HepG2 (cell line): ENCODE measurements at regions not wholly inside any gene's neighbourhood (a gene's known extent, or its start where the extent isn't known, plus 50 kb on each side); places are given as distances from the start of the nearest gene placed in this dataset.

Experiments used
- ATAC-seq: fragments of 200-7000 bp; cut with Tn5 transposase; 3 replicates; pipeline ENCODE4 v1.9.1; 2020; ENCODE audit warnings: mild to moderate bottlenecking, moderate library complexity
- BruUV-seq: library from RNA; stranded (reverse); fragments of 400-500 nt; replicated peaks from 2 replicates; lab custom pipeline; 2021; lab: Mats Ljungman, UMichigan
- CTCF ChIA-PET: fragments of 300-600 bp; formaldehyde crosslinking; extraction: SDS; loops from one replicate; lab custom pipeline; 2021; ENCODE audit warnings: low total read pairs, inconsistent platforms, low intra/inter-chr PET ratio; lab: Yijun Ruan, JAX
- POLR2A ChIA-PET: fragments of 350-600 bp; sonication (Branson Sonifier 250); formaldehyde crosslinking; loops from one replicate; lab custom pipeline; 2020; ENCODE audit warnings: antibody characterized with exemption, inconsistent platforms; lab: Yijun Ruan, JAX
- DNase-seq: peaks from one replicate; pipeline ENCODE4 v3.0.0-alpha.2; 2015; ENCODE audit warnings: low spot score
- FAIRE-seq: peaks from 3 replicates; lab custom pipeline; 2011; peaks lifted over from hg19 to GRCh38; lab: Jason Lieb, UNC
- H2AFZ ChIP-seq: one replicate; pipeline ENCODE4 v1.6.1; 2011; ENCODE audit warnings: low read length, inconsistent platforms
- H3K27ac ChIP-seq: fragments of 300-600 bp; 3 replicates; pipeline ENCODE4 v1.8.0; 2011; ENCODE audit warnings: mixed run types, mild to moderate bottlenecking, mixed read lengths, low read length, inconsistent platforms; ENCODE audit not compliant: insufficient read depth; ENCODE audit errors: extremely low read length
- H3K27me3 ChIP-seq, 2 experiments: fragments of 200-600 bp in 1 of 2; 2 replicates in 1 of 2; 3 replicates in 1 of 2; pipeline versions ENCODE4 v1.6.0 to v1.8.0; 2011; ENCODE audit warnings: low read length in 2 of 2, mild to moderate bottlenecking in 2 of 2, moderate library complexity in 2 of 2, inconsistent platforms in 1 of 2; ENCODE audit not compliant: insufficient read depth in 2 of 2, control insufficient read depth in 1 of 2
- H3K36me3 ChIP-seq, 2 experiments: fragments of 200-600 bp in 1 of 2; replicated peaks in 1 of 2; 2 replicates in 1 of 2; 3 replicates in 1 of 2; pipeline versions ENCODE4 v1.5.1 to v1.8.0; 2011; ENCODE audit warnings: low read length in 2 of 2, inconsistent platforms in 1 of 2; ENCODE audit not compliant: insufficient read depth in 2 of 2, control insufficient read depth in 1 of 2
- H3K4me1 ChIP-seq: 2 replicates; pipeline ENCODE4 v1.5.1; 2012; ENCODE audit warnings: low read length, inconsistent platforms; ENCODE audit not compliant: insufficient read depth
- H3K4me2 ChIP-seq: 2 replicates; pipeline ENCODE4 v1.6.0; 2011; ENCODE audit warnings: low read depth, low read length, inconsistent platforms
- H3K4me3 ChIP-seq, 3 experiments: fragments of 200-600 bp in 1 of 3; sonication (generic), shearing (Covaris generic) in 1 of 3; replicated peaks in 1 of 3; 2 replicates each; pipeline ENCODE4 v1.5.1; 2011 to 2016; ENCODE audit warnings: low read length in 3 of 3, inconsistent platforms in 2 of 3, low read depth in 2 of 3, mild to moderate bottlenecking in 2 of 3, control low read depth in 1 of 3, mixed read lengths in 1 of 3; ENCODE audit not compliant: insufficient read depth in 1 of 3
- H3K79me2 ChIP-seq: one replicate; pipeline ENCODE4 v1.6.1; 2011; ENCODE audit warnings: low read length, inconsistent platforms; ENCODE audit not compliant: insufficient read depth
- H3K9ac ChIP-seq: 2 replicates; pipeline ENCODE4 v1.6.0; 2011; ENCODE audit warnings: mild to moderate bottlenecking, low read depth, low read length, inconsistent platforms; ENCODE audit not compliant: insufficient read depth
- H3K9me3 ChIP-seq: 2 replicates; pipeline ENCODE4 v1.5.1; 2012; ENCODE audit warnings: mild to moderate bottlenecking, low read length
- H4K20me1 ChIP-seq: 2 replicates; pipeline ENCODE4 v1.6.0; 2011; ENCODE audit warnings: inconsistent platforms, mild to moderate bottlenecking, low read length, moderate library complexity; ENCODE audit not compliant: insufficient read depth
- CCDC6 ChIP-seq: sonication (generic); formaldehyde crosslinking; IDR thresholded peaks from 2 replicates; pipeline ENCODE4 v1.8.1; 2022; ENCODE audit warnings: mild to moderate bottlenecking, missing genetic modification reagents, moderate library complexity
- FOSL1 ChIP-seq: sonication (generic); formaldehyde crosslinking; IDR thresholded peaks from 2 replicates; pipeline ENCODE4 v1.9.0; 2021; ENCODE audit warnings: missing genetic modification reagents, borderline replicate concordance
- HNRNPL ChIP-seq: fragments of 200-400 bp; formaldehyde crosslinking; IDR thresholded peaks from 2 replicates; pipeline ENCODE4 v1.6.1; 2017; ENCODE audit warnings: mild to moderate bottlenecking, low read depth, low read length
- JUND ChIP-seq: sonication (generic); formaldehyde crosslinking; IDR thresholded peaks from 2 replicates; pipeline ENCODE4 v1.8.0; 2022; ENCODE audit warnings: mild to moderate bottlenecking, missing genetic modification reagents
- NBN ChIP-seq: fragments of 450-650 bp; conservative IDR thresholded peaks from 2 replicates; pipeline ENCODE4 v1.6.1; 2017
- PAX8 ChIP-seq: sonication (generic); formaldehyde crosslinking; IDR thresholded peaks from 2 replicates; pipeline ENCODE4 v1.8.0; 2022; ENCODE audit warnings: mild to moderate bottlenecking, missing genetic modification reagents, borderline replicate concordance
- SNRNP70 ChIP-seq: fragments of 200-400 bp; formaldehyde crosslinking; IDR thresholded peaks from 2 replicates; pipeline ENCODE4 v1.6.1; 2017; ENCODE audit warnings: mild to moderate bottlenecking, low read depth, low read length, moderate library complexity
- SRSF9 ChIP-seq: fragments of 200-400 bp; formaldehyde crosslinking; IDR thresholded peaks from 2 replicates; pipeline ENCODE4 v1.6.1; 2018; ENCODE audit warnings: borderline replicate concordance, mild to moderate bottlenecking, low read depth, low read length; ENCODE audit not compliant: insufficient read depth, poor library complexity, severe bottlenecking
- THYN1 ChIP-seq: sonication (generic); formaldehyde crosslinking; IDR thresholded peaks from 2 replicates; pipeline ENCODE4 v1.8.1; 2023; ENCODE audit warnings: low read depth, mild to moderate bottlenecking, moderate library complexity, missing genetic modification reagents, borderline replicate concordance
- U2AF2 ChIP-seq: fragments of 200-400 bp; formaldehyde crosslinking; IDR thresholded peaks from 2 replicates; pipeline ENCODE4 v1.6.1; 2017; ENCODE audit warnings: low read depth, mild to moderate bottlenecking, low read length
- ZNF362 ChIP-seq: sonication (generic); formaldehyde crosslinking; IDR thresholded peaks from 2 replicates; pipeline ENCODE4 v1.4.0; 2020; ENCODE audit warnings: missing genetic modification reagents, mild to moderate bottlenecking, borderline replicate concordance
- WGBS: methylation state at CpG from one replicate; pipeline ENCODE4 v1.1.6; 2017; ENCODE audit warnings: low lambda C conversion rate; 5-methylcytosine and 5-hydroxymethylcytosine counted together
- in situ Hi-C: cut with HindIII; loops from 2 replicates; pipeline ENCODE4 v1.10.0; 2017; ENCODE audit warnings: low pct_unique_long_range_greater_than_20kb; ENCODE audit not compliant: extremely low pct_ligation_motif_present
- intact Hi-C: fragments of 100-400 bp; cut with micrococcal nuclease; formaldehyde crosslinking; loops from one replicate; pipeline ENCODE4 v1.10.0; 2022; ENCODE audit not compliant: unreplicated experiment

GRCh38 chr2:199025146-199025545 is 432.6 kb downstream of the SATB2 start:
- TF ChIP-seq FOSL1: no peak
- no peak for TF ChIP-seq HNRNPL
- TF ChIP-seq CCDC6 (CRISPR knock-in tag): no peak
- TF ChIP-seq THYN1 (CRISPR knock-in tag): no peak
- TF ChIP-seq ZNF362 (CRISPR knock-in tag): no peak
- no peak for TF ChIP-seq PAX8 (CRISPR knock-in tag)
- TF ChIP-seq, all 625 proteins: peak for 0
- POLR2A ChIA-PET: no interaction called here

GRCh38 chr2:199024224-199024623 is 433.5 kb downstream of the SATB2 start:
- Histone ChIP-seq H4K20me1 (no peaks in the 10 kb centered on the region), H3K9me3 (no peaks in the 10 kb centered on the region), H3K4me1 (no peaks in the 10 kb centered on the region), H3K9ac (no peak overlapping the region), H3K79me2 (no peaks in the 10 kb centered on the region), H3K4me3 (no peak overlapping the region), H3K27ac (no peak overlapping the region), H3K4me2 (no peak overlapping the region), H3K36me3 (no peaks in the 10 kb centered on the region), H2AFZ (no peak overlapping the region), H3K27me3 (no peaks in the 10 kb centered on the region)
- no TSS peak for BruUV-seq
- ChIA-PET CTCF (no interaction called here), POLR2A (no interaction called here)
- ATAC-seq (no peak), DNase-seq (no peak), FAIRE-seq (no peak)
- in situ Hi-C loops: no loop called here
- peak; percentile 74 for TF ChIP-seq SRSF9
- 0 out of 2 replicates have a peak, but pooled peaks have one; percentile 58 for TF ChIP-seq SNRNP70
- TF ChIP-seq NBN: no peak
- no peak for TF ChIP-seq JUND (CRISPR knock-in tag)
- TF ChIP-seq U2AF2: peak; percentile 60; the same call in 1 of the 2 replicates
- intact Hi-C loops: loop anchor here (5.0 kb wide), 2 partner anchors 438 to 463 kb away; no protein-coding TSS in a partner anchor

More at GRCh38 chr2:199025146-199025545, 432.6 kb downstream of the SATB2 start:
- no peaks in the 10 kb centered on the region for H3K36me3 ChIP-seq
- H3K4me3 ChIP-seq: no peak overlapping the region
- no TSS peak for BruUV-seq
- H3K27me3 ChIP-seq: no peaks in the 10 kb centered on the region
- no peak overlapping the region for H3K27ac ChIP-seq
- no peak for DNase-seq
- in situ Hi-C loops: loop anchor here (25.0 kb wide), 1 partner anchor 462 kb away; no protein-coding TSS in a partner anchor
- no peak overlapping the region for H2AFZ ChIP-seq
- ATAC-seq: no peak
- H3K4me1 ChIP-seq: no peaks in the 10 kb centered on the region
- CTCF ChIA-PET: no interaction called here
- no peaks in the 10 kb centered on the region for H4K20me1 ChIP-seq
- H3K79me2 ChIP-seq: no peaks in the 10 kb centered on the region
- no peak overlapping the region for H3K4me2 ChIP-seq
- FAIRE-seq: no peak
- WGBS: 2% methylated on average over 3 of the region's 3 CpGs
- H3K9me3 ChIP-seq: no peaks in the 10 kb centered on the region
- intact Hi-C loops: no loop called here
- no peak overlapping the region for H3K9ac ChIP-seq
